GM23338 (cell line): ENCODE measurements at regions not wholly inside any gene's neighbourhood (a gene's known extent, or its start where the extent isn't known, plus 50 kb on each side); places are given as distances from the start of the nearest gene placed in this dataset.

Experiments
- ATAC-seq: fragments of 200-7000 bp; cut with Tn5 transposase; 3 replicates; pipeline ENCODE4 v1.9.1; 2020
- DNase-seq: peaks from one replicate; pipeline ENCODE4 v3.0.0-alpha.2; 2015; ENCODE audit warnings: low spot score
- H2AFZ ChIP-seq: fragments of 200-600 bp; sonication (generic); 2 replicates; pipeline ENCODE4 v1.8.0; 2016; ENCODE audit warnings: antibody characterized with exemption, mild to moderate bottlenecking, moderate library complexity
- H3F3A ChIP-seq: fragments of 200-600 bp; sonication (generic); replicated peaks from 2 replicates; pipeline ENCODE4 v1.8.0; 2017; ENCODE audit warnings: antibody characterized with exemption, mixed run types, low read depth
- H3K27ac ChIP-seq: fragments of 200-600 bp; sonication (generic); 2 replicates; pipeline ENCODE4 v1.6.1; 2016; ENCODE audit warnings: low read depth
- H3K27me3 ChIP-seq: fragments of 200-600 bp; sonication (generic); 2 replicates; pipeline ENCODE4 v1.8.0; 2016; ENCODE audit warnings: mild to moderate bottlenecking, mixed run types, moderate library complexity; ENCODE audit not compliant: insufficient read depth
- H3K36me3 ChIP-seq: fragments of 200-600 bp; sonication (generic); 2 replicates; pipeline ENCODE4 v1.8.0; 2016; ENCODE audit warnings: mild to moderate bottlenecking; ENCODE audit not compliant: insufficient read depth
- H3K4me1 ChIP-seq: fragments of 200-600 bp; sonication (generic); 2 replicates; pipeline ENCODE4 v1.8.0; 2016; ENCODE audit warnings: mild to moderate bottlenecking, moderate library complexity; ENCODE audit not compliant: insufficient read depth
- H3K4me2 ChIP-seq: fragments of 200-600 bp; sonication (generic); 2 replicates; pipeline ENCODE4 v1.7.1; 2017; ENCODE audit warnings: mixed run types
- H3K4me3 ChIP-seq: fragments of 200-600 bp; sonication (generic); 2 replicates; pipeline ENCODE4 v1.6.1; 2016; ENCODE audit warnings: mixed run types
- H3K79me2 ChIP-seq: fragments of 200-600 bp; sonication (generic); replicated peaks from 2 replicates; pipeline ENCODE4 v1.8.0; 2017; ENCODE audit warnings: mild to moderate bottlenecking; ENCODE audit not compliant: insufficient read depth
- H3K9me2 ChIP-seq: fragments of 200-600 bp; sonication (generic); 2 replicates; pipeline ENCODE4 v1.8.0; 2017; ENCODE audit not compliant: insufficient read depth
- H4K20me1 ChIP-seq: fragments of 200-600 bp; sonication (generic); replicated peaks from 2 replicates; pipeline ENCODE4 v1.8.0; 2017; ENCODE audit warnings: mild to moderate bottlenecking; ENCODE audit not compliant: insufficient read depth
- H3K27ac Mint-ChIP-seq: 2 replicates; pipeline ENCODE4 v1.8.0; 2020; ENCODE audit warnings: inconsistent platforms, mild to moderate bottlenecking, moderate library complexity, mixed read lengths
- H3K27me3 Mint-ChIP-seq: 3 replicates; pipeline ENCODE4 v1.8.0; 2022; ENCODE audit warnings: low read depth, mild to moderate bottlenecking, moderate library complexity, mixed read lengths, inconsistent platforms; ENCODE audit not compliant: insufficient read depth, poor library complexity
- H3K36me3 Mint-ChIP-seq: 3 replicates; pipeline ENCODE4 v1.8.0; 2021; ENCODE audit warnings: low read depth, mild to moderate bottlenecking, inconsistent platforms, moderate library complexity, mixed read lengths
- H3K4me1 Mint-ChIP-seq: 3 replicates; pipeline ENCODE4 v1.8.0; 2020; ENCODE audit warnings: mild to moderate bottlenecking, inconsistent platforms, mixed read lengths
- H3K4me3 Mint-ChIP-seq: 3 replicates; pipeline ENCODE4 v1.8.0; 2021; ENCODE audit warnings: moderate library complexity, mild to moderate bottlenecking, inconsistent platforms, mixed read lengths
- H3K9me3 Mint-ChIP-seq: 3 replicates; pipeline ENCODE4 v1.8.0; 2020; ENCODE audit warnings: moderate library complexity, mild to moderate bottlenecking, inconsistent platforms, mixed read lengths
- CREB1 ChIP-seq: fragments of 250-450 bp; sonication (Bioruptor Pico); IDR thresholded peaks from 2 replicates; pipeline ENCODE4 v1.5.0; 2020; ENCODE audit warnings: low read depth, mild to moderate bottlenecking, moderate library complexity
- EZH2 ChIP-seq: fragments of 200-600 bp; sonication (generic); IDR thresholded peaks from one replicate; pipeline ENCODE4 v1.8.0; 2017; ENCODE audit warnings: antibody characterized with exemption, mild to moderate bottlenecking, low read depth; ENCODE audit not compliant: unreplicated experiment
- EZH2phosphoT487 ChIP-seq: fragments of 200-600 bp; sonication (generic); IDR thresholded peaks from one replicate; pipeline ENCODE4 v1.8.1; 2018; ENCODE audit warnings: antibody characterized with exemption; ENCODE audit not compliant: unreplicated experiment
- JUNB ChIP-seq: IDR thresholded peaks from one replicate; pipeline ENCODE4 v1.6.1; 2016; ENCODE audit warnings: antibody characterized with exemption; ENCODE audit not compliant: unreplicated experiment
- NANOG ChIP-seq: IDR thresholded peaks from 2 replicates; pipeline ENCODE4 v1.6.1; 2016; ENCODE audit warnings: antibody characterized with exemption, borderline replicate concordance
- POLR2AphosphoS5 ChIP-seq: IDR thresholded peaks from 2 replicates; pipeline ENCODE4 v1.6.1; 2016; ENCODE audit warnings: antibody characterized with exemption, low read depth
- STAT1 ChIP-seq: IDR thresholded peaks from one replicate; pipeline ENCODE4 v1.6.1; 2016; ENCODE audit warnings: antibody characterized with exemption; ENCODE audit not compliant: unreplicated experiment
- ZNF114 ChIP-seq: fragments of 250-450 bp; sonication (Bioruptor Pico); IDR thresholded peaks from 2 replicates; pipeline ENCODE4 v1.5.0; 2020; ENCODE audit warnings: mild to moderate bottlenecking, moderate library complexity
- ZNF331 ChIP-seq: fragments of 250-450 bp; sonication (Bioruptor Pico); IDR thresholded peaks from 2 replicates; pipeline ENCODE4 v1.5.0; 2020; ENCODE audit warnings: low read depth, mild to moderate bottlenecking, moderate library complexity
- TF ChIP-seq, protein P1 (sequence below), 2 experiments: fragments of 200-600 bp in 1 of 2; sonication (generic) in 1 of 2; conservative IDR thresholded peaks; 2 replicates each; pipeline versions ENCODE4 v1.5.1 to v1.6.1; 2016 to 2017; ENCODE audit warnings: antibody characterized with exemption in 2 of 2, low read depth in 2 of 2, mild to moderate bottlenecking in 2 of 2, moderate library complexity in 1 of 2
- TF ChIP-seq, protein P2 (sequence below): IDR thresholded peaks from 2 replicates; pipeline ENCODE4 v1.6.1; 2016; ENCODE audit warnings: antibody characterized with exemption
- TF ChIP-seq, protein P3 (sequence below): fragments of 250-450 bp; sonication (Bioruptor Pico); IDR thresholded peaks from 2 replicates; pipeline ENCODE4 v1.5.0; 2020; ENCODE audit warnings: mild to moderate bottlenecking, moderate library complexity
- TF ChIP-seq, protein P4 (sequence below): IDR thresholded peaks from one replicate; pipeline ENCODE4 v1.6.1; 2018; ENCODE audit warnings: antibody characterized with exemption; ENCODE audit not compliant: unreplicated experiment

DNA sequence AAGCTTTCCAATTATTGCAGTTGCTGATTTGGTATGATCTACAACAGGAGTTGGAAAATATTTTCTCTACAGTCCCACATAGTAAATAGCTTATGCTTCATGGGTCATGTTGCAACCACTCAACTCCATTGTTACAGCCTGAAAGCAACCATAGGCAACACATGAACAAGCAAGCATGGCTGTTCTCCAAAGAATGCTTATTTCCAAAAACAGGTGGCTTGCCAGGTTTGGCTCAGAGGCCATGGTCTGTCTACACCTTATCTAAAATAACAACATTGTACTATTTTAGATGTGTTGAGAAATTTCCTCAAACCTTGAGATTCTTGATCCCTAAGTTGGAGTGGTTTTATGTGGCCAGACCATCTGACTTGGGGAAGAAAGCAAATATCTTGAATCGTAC is 153.9 kb upstream of the MPPED2 start:
- ATAC-seq (no peak), DNase-seq (no peak)
- Histone ChIP-seq H3K27me3 (no peaks in the 10 kb centered on the region), H2AFZ (no peak overlapping the region), H3K9me2 (0 out of 2 replicates have a peak, but pooled peaks cover under 1% of the 10 kb centered on the region), H4K20me1 (no peaks in the 10 kb centered on the region), H3F3A (no peaks in the 10 kb centered on the region), H3K79me2 (no peaks in the 10 kb centered on the region), H3K36me3 (no peaks in the 10 kb centered on the region), H3K4me3 (no peak overlapping the region), H3K4me1 (0 out of 2 replicates have a peak, but pooled peaks cover 5% of the 10 kb centered on the region), H3K4me2 (no peak overlapping the region), H3K27ac (no peak overlapping the region)
- peaks cover 4% of the 10 kb centered on the region; the same call in 1 of the 3 replicates for H3K9me3 Mint-ChIP-seq
- H3K27ac Mint-ChIP-seq, result no peak overlapping the region
- TF ChIP-seq, protein P1, sequence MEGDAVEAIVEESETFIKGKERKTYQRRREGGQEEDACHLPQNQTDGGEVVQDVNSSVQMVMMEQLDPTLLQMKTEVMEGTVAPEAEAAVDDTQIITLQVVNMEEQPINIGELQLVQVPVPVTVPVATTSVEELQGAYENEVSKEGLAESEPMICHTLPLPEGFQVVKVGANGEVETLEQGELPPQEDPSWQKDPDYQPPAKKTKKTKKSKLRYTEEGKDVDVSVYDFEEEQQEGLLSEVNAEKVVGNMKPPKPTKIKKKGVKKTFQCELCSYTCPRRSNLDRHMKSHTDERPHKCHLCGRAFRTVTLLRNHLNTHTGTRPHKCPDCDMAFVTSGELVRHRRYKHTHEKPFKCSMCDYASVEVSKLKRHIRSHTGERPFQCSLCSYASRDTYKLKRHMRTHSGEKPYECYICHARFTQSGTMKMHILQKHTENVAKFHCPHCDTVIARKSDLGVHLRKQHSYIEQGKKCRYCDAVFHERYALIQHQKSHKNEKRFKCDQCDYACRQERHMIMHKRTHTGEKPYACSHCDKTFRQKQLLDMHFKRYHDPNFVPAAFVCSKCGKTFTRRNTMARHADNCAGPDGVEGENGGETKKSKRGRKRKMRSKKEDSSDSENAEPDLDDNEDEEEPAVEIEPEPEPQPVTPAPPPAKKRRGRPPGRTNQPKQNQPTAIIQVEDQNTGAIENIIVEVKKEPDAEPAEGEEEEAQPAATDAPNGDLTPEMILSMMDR (conservative IDR thresholded peaks at IDR 0.05; ENCODE audit: low read depth in 2 of 2), result no peak
- TF ChIP-seq, protein P2, sequence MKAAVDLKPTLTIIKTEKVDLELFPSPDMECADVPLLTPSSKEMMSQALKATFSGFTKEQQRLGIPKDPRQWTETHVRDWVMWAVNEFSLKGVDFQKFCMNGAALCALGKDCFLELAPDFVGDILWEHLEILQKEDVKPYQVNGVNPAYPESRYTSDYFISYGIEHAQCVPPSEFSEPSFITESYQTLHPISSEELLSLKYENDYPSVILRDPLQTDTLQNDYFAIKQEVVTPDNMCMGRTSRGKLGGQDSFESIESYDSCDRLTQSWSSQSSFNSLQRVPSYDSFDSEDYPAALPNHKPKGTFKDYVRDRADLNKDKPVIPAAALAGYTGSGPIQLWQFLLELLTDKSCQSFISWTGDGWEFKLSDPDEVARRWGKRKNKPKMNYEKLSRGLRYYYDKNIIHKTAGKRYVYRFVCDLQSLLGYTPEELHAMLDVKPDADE, result no peak
- TF ChIP-seq EZH2 (no peak), JUNB (no peak), CREB1 (CRISPR knock-in tag) (no peak), NANOG (no peak), ZNF114 (CRISPR knock-in tag) (no peak), EZH2phosphoT487 (no peak), ZNF331 (CRISPR knock-in tag) (no peak), STAT1 (no peak), POLR2AphosphoS5 (no peak)
- TF ChIP-seq, protein P3, sequence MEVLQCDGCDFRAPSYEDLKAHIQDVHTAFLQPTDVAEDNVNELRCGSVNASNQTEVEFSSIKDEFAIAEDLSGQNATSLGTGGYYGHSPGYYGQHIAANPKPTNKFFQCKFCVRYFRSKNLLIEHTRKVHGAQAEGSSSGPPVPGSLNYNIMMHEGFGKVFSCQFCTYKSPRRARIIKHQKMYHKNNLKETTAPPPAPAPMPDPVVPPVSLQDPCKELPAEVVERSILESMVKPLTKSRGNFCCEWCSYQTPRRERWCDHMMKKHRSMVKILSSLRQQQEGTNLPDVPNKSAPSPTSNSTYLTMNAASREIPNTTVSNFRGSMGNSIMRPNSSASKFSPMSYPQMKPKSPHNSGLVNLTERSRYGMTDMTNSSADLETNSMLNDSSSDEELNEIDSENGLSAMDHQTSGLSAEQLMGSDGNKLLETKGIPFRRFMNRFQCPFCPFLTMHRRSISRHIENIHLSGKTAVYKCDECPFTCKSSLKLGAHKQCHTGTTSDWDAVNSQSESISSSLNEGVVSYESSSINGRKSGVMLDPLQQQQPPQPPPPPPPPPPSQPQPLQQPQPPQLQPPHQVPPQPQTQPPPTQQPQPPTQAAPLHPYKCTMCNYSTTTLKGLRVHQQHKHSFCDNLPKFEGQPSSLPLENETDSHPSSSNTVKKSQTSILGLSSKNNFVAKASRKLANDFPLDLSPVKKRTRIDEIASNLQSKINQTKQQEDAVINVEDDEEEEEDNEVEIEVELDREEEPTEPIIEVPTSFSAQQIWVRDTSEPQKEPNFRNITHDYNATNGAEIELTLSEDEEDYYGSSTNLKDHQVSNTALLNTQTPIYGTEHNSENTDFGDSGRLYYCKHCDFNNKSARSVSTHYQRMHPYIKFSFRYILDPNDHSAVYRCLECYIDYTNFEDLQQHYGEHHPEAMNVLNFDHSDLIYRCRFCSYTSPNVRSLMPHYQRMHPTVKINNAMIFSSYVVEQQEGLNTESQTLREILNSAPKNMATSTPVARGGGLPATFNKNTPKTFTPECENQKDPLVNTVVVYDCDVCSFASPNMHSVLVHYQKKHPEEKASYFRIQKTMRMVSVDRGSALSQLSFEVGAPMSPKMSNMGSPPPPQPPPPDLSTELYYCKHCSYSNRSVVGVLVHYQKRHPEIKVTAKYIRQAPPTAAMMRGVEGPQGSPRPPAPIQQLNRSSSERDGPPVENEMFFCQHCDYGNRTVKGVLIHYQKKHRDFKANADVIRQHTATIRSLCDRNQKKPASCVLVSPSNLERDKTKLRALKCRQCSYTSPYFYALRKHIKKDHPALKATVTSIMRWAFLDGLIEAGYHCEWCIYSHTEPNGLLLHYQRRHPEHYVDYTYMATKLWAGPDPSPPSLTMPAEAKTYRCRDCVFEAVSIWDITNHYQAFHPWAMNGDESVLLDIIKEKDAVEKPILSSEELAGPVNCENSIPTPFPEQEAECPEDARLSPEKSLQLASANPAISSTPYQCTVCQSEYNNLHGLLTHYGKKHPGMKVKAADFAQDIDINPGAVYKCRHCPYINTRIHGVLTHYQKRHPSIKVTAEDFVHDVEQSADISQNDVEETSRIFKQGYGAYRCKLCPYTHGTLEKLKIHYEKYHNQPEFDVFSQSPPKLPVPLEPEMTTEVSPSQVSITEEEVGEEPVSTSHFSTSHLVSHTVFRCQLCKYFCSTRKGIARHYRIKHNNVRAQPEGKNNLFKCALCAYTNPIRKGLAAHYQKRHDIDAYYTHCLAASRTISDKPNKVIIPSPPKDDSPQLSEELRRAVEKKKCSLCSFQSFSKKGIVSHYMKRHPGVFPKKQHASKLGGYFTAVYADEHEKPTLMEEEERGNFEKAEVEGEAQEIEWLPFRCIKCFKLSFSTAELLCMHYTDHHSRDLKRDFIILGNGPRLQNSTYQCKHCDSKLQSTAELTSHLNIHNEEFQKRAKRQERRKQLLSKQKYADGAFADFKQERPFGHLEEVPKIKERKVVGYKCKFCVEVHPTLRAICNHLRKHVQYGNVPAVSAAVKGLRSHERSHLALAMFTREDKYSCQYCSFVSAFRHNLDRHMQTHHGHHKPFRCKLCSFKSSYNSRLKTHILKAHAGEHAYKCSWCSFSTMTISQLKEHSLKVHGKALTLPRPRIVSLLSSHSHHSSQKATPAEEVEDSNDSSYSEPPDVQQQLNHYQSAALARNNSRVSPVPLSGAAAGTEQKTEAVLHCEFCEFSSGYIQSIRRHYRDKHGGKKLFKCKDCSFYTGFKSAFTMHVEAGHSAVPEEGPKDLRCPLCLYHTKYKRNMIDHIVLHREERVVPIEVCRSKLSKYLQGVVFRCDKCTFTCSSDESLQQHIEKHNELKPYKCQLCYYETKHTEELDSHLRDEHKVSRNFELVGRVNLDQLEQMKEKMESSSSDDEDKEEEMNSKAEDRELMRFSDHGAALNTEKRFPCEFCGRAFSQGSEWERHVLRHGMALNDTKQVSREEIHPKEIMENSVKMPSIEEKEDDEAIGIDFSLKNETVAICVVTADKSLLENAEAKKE (CRISPR knock-in tag), result no peak
- TF ChIP-seq, protein P4, sequence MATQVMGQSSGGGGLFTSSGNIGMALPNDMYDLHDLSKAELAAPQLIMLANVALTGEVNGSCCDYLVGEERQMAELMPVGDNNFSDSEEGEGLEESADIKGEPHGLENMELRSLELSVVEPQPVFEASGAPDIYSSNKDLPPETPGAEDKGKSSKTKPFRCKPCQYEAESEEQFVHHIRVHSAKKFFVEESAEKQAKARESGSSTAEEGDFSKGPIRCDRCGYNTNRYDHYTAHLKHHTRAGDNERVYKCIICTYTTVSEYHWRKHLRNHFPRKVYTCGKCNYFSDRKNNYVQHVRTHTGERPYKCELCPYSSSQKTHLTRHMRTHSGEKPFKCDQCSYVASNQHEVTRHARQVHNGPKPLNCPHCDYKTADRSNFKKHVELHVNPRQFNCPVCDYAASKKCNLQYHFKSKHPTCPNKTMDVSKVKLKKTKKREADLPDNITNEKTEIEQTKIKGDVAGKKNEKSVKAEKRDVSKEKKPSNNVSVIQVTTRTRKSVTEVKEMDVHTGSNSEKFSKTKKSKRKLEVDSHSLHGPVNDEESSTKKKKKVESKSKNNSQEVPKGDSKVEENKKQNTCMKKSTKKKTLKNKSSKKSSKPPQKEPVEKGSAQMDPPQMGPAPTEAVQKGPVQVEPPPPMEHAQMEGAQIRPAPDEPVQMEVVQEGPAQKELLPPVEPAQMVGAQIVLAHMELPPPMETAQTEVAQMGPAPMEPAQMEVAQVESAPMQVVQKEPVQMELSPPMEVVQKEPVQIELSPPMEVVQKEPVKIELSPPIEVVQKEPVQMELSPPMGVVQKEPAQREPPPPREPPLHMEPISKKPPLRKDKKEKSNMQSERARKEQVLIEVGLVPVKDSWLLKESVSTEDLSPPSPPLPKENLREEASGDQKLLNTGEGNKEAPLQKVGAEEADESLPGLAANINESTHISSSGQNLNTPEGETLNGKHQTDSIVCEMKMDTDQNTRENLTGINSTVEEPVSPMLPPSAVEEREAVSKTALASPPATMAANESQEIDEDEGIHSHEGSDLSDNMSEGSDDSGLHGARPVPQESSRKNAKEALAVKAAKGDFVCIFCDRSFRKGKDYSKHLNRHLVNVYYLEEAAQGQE, result no peak
- peaks cover 3% of the 10 kb centered on the region; the same call in 2 of the 3 replicates for H3K4me1 Mint-ChIP-seq
- no peaks in the 10 kb centered on the region for H3K27me3 Mint-ChIP-seq
- no peak overlapping the region for H3K4me3 Mint-ChIP-seq
- peaks cover 3% of the 10 kb centered on the region; the same call in 1 of the 3 replicates for H3K36me3 Mint-ChIP-seq
